ENCODE measurements at regions not wholly inside any gene's neighbourhood (a gene's known extent, or its start where the extent isn't known, plus 50 kb on each side); places are given as distances from the start of the nearest gene placed in this dataset.

GRCh38 chr1:200307755-200308066 is 102.1 kb downstream of the ZNF281 start:
- TF ChIP-seq HNF4G (IDR thresholded peaks at IDR 0.05) (no peak), EGR1 (IDR thresholded peaks at IDR 0.05; ENCODE audit: low read depth in 2 of 2) (no peak), HNF4A (conservative IDR thresholded peaks at IDR 0.05) (no peak), TAF1 (conservative IDR thresholded peaks at IDR 0.05) (no peak), YY1 (IDR thresholded peaks at IDR 0.05) (no peak), SP1 (IDR thresholded peaks at IDR 0.05) (no peak), GABPA (IDR thresholded peaks at IDR 0.05 in 1 of 2, conservative IDR thresholded peaks at IDR 0.05 in 1 of 2) (no peak), FOXA1 (IDR thresholded peaks at IDR 0.05) (no peak), RXRA (IDR thresholded peaks at IDR 0.05) (no peak), JUND (IDR thresholded peaks at IDR 0.05) (no peak), RAD21 (IDR thresholded peaks at IDR 0.05) (no peak), FOXA2 (IDR thresholded peaks at IDR 0.05) (no peak)
- TF ChIP-seq, protein P1, sequence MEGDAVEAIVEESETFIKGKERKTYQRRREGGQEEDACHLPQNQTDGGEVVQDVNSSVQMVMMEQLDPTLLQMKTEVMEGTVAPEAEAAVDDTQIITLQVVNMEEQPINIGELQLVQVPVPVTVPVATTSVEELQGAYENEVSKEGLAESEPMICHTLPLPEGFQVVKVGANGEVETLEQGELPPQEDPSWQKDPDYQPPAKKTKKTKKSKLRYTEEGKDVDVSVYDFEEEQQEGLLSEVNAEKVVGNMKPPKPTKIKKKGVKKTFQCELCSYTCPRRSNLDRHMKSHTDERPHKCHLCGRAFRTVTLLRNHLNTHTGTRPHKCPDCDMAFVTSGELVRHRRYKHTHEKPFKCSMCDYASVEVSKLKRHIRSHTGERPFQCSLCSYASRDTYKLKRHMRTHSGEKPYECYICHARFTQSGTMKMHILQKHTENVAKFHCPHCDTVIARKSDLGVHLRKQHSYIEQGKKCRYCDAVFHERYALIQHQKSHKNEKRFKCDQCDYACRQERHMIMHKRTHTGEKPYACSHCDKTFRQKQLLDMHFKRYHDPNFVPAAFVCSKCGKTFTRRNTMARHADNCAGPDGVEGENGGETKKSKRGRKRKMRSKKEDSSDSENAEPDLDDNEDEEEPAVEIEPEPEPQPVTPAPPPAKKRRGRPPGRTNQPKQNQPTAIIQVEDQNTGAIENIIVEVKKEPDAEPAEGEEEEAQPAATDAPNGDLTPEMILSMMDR (IDR thresholded peaks at IDR 0.05; ENCODE audit: low read depth, low read length, missing input control), result no peak
- Histone ChIP-seq H3K36me3 (ENCODE audit: control insufficient read depth in 4 of 4, insufficient read depth in 3 of 4, low read depth in 1 of 4, low read length in 3 of 4) (no peaks in the 10 kb centered on the region), H3K4me1 (ENCODE audit: control insufficient read depth in 4 of 4, insufficient read depth in 4 of 4, low read length in 3 of 4) (peaks cover 0 to 6% (median 3%) of the 10 kb centered on the region in 4 donors), H3K9ac (ENCODE audit: low read depth in 1 of 2, low read length in 2 of 2) (no peak overlapping the region), H3K4me3 (ENCODE audit: low read depth in 1 of 3, low read length in 3 of 3) (no peak overlapping the region), H3K27me3 (ENCODE audit: control insufficient read depth in 4 of 4, insufficient read depth in 4 of 4, low read length in 3 of 4) (no peaks in the 10 kb centered on the region), H3K27ac (ENCODE audit: low read depth in 1 of 2, low read length in 2 of 2) (peak overlapping the region in 1 of 2 donors; percentile 60), H3K9me3 (ENCODE audit: control insufficient read depth in 4 of 4, low read length in 3 of 4) (no peaks in the 10 kb centered on the region)
- no peak for DNase-seq (ENCODE audit: low spot score)
- WGBS, result 59% methylated on average over 2 of the region's 2 CpGs

- H3K4me3 ChIP-seq (ENCODE audit: low read depth in 1 of 3, low read length in 3 of 3), result peak overlapping the region in 2 of 3 donors; percentile 18 to 48
- peak overlapping the region; percentile 23 to 60 for H3K27ac ChIP-seq (ENCODE audit: low read depth in 1 of 2, low read length in 2 of 2)
- no peaks in the 10 kb centered on the region for H3K36me3 ChIP-seq (ENCODE audit: control insufficient read depth in 4 of 4, insufficient read depth in 3 of 4, low read depth in 1 of 4, low read length in 3 of 4)
- peaks cover 0 to 6% (median 4%) of the 10 kb centered on the region in 4 donors for H3K4me1 ChIP-seq (ENCODE audit: control insufficient read depth in 4 of 4, insufficient read depth in 4 of 4, low read length in 3 of 4)
- peak; percentile 9 for TF ChIP-seq SP1 (IDR thresholded peaks at IDR 0.05)
- no peak for TF ChIP-seq TAF1 (conservative IDR thresholded peaks at IDR 0.05)
- no peak for TF ChIP-seq ZBTB33 (IDR thresholded peaks at IDR 0.05)
- TF ChIP-seq, protein P1 (IDR thresholded peaks at IDR 0.05; ENCODE audit: low read depth, low read length, missing input control), result peak; percentile 88
- no peak for TF ChIP-seq NR2F2 (IDR thresholded peaks at IDR 0.05)
- no peak for TF ChIP-seq FOXA1 (IDR thresholded peaks at IDR 0.05)
- TF ChIP-seq FOXA2 (IDR thresholded peaks at IDR 0.05), result no peak
- TF ChIP-seq HNF4A (conservative IDR thresholded peaks at IDR 0.05), result peak in 1 of 2 donors; percentile 32
- no peak for TF ChIP-seq GABPA (IDR thresholded peaks at IDR 0.05 in 1 of 2, conservative IDR thresholded peaks at IDR 0.05 in 1 of 2)
- no peak for TF ChIP-seq HNF4G (IDR thresholded peaks at IDR 0.05)
- TF ChIP-seq, protein P2, sequence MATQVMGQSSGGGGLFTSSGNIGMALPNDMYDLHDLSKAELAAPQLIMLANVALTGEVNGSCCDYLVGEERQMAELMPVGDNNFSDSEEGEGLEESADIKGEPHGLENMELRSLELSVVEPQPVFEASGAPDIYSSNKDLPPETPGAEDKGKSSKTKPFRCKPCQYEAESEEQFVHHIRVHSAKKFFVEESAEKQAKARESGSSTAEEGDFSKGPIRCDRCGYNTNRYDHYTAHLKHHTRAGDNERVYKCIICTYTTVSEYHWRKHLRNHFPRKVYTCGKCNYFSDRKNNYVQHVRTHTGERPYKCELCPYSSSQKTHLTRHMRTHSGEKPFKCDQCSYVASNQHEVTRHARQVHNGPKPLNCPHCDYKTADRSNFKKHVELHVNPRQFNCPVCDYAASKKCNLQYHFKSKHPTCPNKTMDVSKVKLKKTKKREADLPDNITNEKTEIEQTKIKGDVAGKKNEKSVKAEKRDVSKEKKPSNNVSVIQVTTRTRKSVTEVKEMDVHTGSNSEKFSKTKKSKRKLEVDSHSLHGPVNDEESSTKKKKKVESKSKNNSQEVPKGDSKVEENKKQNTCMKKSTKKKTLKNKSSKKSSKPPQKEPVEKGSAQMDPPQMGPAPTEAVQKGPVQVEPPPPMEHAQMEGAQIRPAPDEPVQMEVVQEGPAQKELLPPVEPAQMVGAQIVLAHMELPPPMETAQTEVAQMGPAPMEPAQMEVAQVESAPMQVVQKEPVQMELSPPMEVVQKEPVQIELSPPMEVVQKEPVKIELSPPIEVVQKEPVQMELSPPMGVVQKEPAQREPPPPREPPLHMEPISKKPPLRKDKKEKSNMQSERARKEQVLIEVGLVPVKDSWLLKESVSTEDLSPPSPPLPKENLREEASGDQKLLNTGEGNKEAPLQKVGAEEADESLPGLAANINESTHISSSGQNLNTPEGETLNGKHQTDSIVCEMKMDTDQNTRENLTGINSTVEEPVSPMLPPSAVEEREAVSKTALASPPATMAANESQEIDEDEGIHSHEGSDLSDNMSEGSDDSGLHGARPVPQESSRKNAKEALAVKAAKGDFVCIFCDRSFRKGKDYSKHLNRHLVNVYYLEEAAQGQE (IDR thresholded peaks at IDR 0.05), result no peak
- no peak for TF ChIP-seq MAX (IDR thresholded peaks at IDR 0.05)
- no peak for TF ChIP-seq JUND (IDR thresholded peaks at IDR 0.05)
- peak; percentile 52 for TF ChIP-seq YY1 (IDR thresholded peaks at IDR 0.05)
- TF ChIP-seq EGR1 (IDR thresholded peaks at IDR 0.05; ENCODE audit: low read depth in 2 of 2), result no peak
- peak; percentile 90 to 93 for TF ChIP-seq RAD21 (IDR thresholded peaks at IDR 0.05)
- TF ChIP-seq RXRA (IDR thresholded peaks at IDR 0.05), result peak in 1 of 2 donors; percentile 8
- H3K9me3 ChIP-seq (ENCODE audit: control insufficient read depth in 4 of 4, low read length in 3 of 4), result no peaks in the 10 kb centered on the region
- peak overlapping the region; percentile 33 to 66 for H3K9ac ChIP-seq (ENCODE audit: low read depth in 1 of 2, low read length in 2 of 2)
- no peak for DNase-seq (ENCODE audit: low spot score)
- no peaks in the 10 kb centered on the region for H3K27me3 ChIP-seq (ENCODE audit: control insufficient read depth in 4 of 4, insufficient read depth in 4 of 4, low read length in 3 of 4)
- whole genome bisulfite sequencing, result 30% methylated on average over 8 of the region's 8 CpGs
These were observed 102.7 kb downstream of the ZNF281 start for GRCh38 chr1:200306944-200307754.

Data from liver (tissue), 8 donors.